AG08396 (cell line): ENCODE measurements at regions not wholly inside any gene's neighbourhood (a gene's known extent, or its start where the extent isn't known, plus 50 kb on each side); places are given as distances from the start of the nearest gene placed in this dataset.
A peak's percentile ranks its signal among the peaks of the same experiment; 100 is the strongest.

Experiments used
- DNase-seq: peaks from one replicate; pipeline ENCODE4 v3.0.0; 2012; ENCODE audit warnings: low spot score, mixed read lengths

GRCh38 chr16:73186752-73187601 lies 139.0 kb upstream of the ZFHX3 start:
- no peak for DNase-seq

- no peak for DNase-seq
Measured at GRCh38 chr16:73185737-73186136, 137.8 kb upstream of the ZFHX3 start.

GRCh38 chr16:73183611-73184092 lies 135.7 kb upstream of the ZFHX3 start:
- no peak for DNase-seq

GRCh38 chr16:73179705-73180331 lies 131.9 kb upstream of the ZFHX3 start:
- DNase-seq, result no peak

GRCh38 chr16:73177729-73178295 lies 129.9 kb upstream of the ZFHX3 start:
- no peak for DNase-seq

GRCh38 chr16:73176577-73177013 lies 128.7 kb upstream of the ZFHX3 start:
- DNase-seq, result peak; percentile 64

- DNase-seq, result no peak
Measured at GRCh38 chr16:73172973-73173709, 125.2 kb upstream of the ZFHX3 start.

- DNase-seq, result peak; percentile 76
Measured at GRCh38 chr16:73172241-73172972, 124.5 kb upstream of the ZFHX3 start.

- no peak for DNase-seq
Measured at GRCh38 chr16:73171901-73172240, 123.9 kb upstream of the ZFHX3 start.

- no peak for DNase-seq
Measured at GRCh38 chr16:73171380-73171779, 123.5 kb upstream of the ZFHX3 start.

- DNase-seq, result no peak
Measured at GRCh38 chr16:73170612-73171038, 122.7 kb upstream of the ZFHX3 start.

GRCh38 chr16:73166947-73167550 lies 119.1 kb upstream of the ZFHX3 start:
- no peak for DNase-seq

- DNase-seq, result peak; percentile 49
Measured at GRCh38 chr16:73166441-73166851, 118.5 kb upstream of the ZFHX3 start.

GRCh38 chr16:73163238-73163815 lies 115.4 kb upstream of the ZFHX3 start:
- DNase-seq, result no peak

- DNase-seq, result no peak
Measured at GRCh38 chr16:73161977-73162376, 114.0 kb upstream of the ZFHX3 start.

GRCh38 chr16:73159296-73159695 lies 111.4 kb upstream of the ZFHX3 start:
- DNase-seq, result no peak

- no peak for DNase-seq
Measured at GRCh38 chr16:73157861-73158260, 109.9 kb upstream of the ZFHX3 start.

- DNase-seq, result no peak
Measured at GRCh38 chr16:73154063-73154870, 106.3 kb upstream of the ZFHX3 start.

- peak; percentile 32 for DNase-seq
Measured at GRCh38 chr16:73152386-73153125, 104.6 kb upstream of the ZFHX3 start.
